ENCODE measurements at regions not wholly inside any gene's neighbourhood (a gene's known extent, or its start where the extent isn't known, plus 50 kb on each side); places are given as distances from the start of the nearest gene placed in this dataset.

DNA sequence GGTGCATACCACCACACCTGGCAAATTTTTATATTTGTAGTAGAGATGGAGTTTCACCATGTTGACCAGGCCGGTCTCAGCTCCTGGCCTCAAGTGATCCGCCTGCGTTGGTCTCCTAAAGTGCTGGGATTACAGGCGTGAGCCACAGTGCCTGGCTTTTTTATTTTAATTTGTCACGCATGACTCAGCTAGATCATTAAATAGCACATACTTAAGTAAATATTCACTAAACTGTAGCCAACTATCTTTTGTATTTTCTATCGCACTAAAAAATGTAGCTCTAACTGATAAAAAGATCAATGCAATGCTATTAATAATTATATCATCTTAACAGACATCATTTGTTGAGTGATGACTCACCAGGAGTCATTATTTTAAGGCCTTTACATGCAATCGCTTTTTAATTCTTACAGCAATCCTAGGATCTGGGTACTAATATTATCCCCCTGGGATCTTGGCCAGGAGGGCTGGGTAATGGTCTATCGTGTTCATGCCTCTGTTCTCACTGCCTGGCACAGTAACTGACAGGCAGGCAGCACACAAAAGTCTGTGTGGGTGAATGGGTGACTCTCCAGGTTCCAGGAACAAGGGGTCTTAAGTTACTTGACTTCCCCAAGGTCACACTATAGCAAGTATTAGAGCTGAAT lies 693.5 kb upstream of the EEF2KMT start:
- TF ChIP-seq, protein P1, sequence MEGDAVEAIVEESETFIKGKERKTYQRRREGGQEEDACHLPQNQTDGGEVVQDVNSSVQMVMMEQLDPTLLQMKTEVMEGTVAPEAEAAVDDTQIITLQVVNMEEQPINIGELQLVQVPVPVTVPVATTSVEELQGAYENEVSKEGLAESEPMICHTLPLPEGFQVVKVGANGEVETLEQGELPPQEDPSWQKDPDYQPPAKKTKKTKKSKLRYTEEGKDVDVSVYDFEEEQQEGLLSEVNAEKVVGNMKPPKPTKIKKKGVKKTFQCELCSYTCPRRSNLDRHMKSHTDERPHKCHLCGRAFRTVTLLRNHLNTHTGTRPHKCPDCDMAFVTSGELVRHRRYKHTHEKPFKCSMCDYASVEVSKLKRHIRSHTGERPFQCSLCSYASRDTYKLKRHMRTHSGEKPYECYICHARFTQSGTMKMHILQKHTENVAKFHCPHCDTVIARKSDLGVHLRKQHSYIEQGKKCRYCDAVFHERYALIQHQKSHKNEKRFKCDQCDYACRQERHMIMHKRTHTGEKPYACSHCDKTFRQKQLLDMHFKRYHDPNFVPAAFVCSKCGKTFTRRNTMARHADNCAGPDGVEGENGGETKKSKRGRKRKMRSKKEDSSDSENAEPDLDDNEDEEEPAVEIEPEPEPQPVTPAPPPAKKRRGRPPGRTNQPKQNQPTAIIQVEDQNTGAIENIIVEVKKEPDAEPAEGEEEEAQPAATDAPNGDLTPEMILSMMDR (IDR thresholded peaks at IDR 0.05): no peak
- TF ChIP-seq POLR2AphosphoS5 (IDR thresholded peaks at IDR 0.05) (no peak), EP300 (IDR thresholded peaks at IDR 0.05) (no peak), POLR2A (IDR thresholded peaks at IDR 0.05) (no peak)
